SK-N-SH treated with all-trans-retinoic acid at 6 μM for 48 hours (cell line): ENCODE measurements at regions not wholly inside any gene's neighbourhood (a gene's known extent, or its start where the extent isn't known, plus 50 kb on each side); places are given as distances from the start of the nearest gene placed in this dataset.

Experiments
- ATAC-seq: fragments of 200-7000 bp; cut with Tn5 transposase; 3 replicates; pipeline ENCODE4 v1.9.1; 2020; ENCODE audit warnings: mild to moderate bottlenecking, moderate library complexity
- ARNTL ChIP-seq: fragments of 450-650 bp; formaldehyde crosslinking; IDR thresholded peaks from 2 replicates; pipeline ENCODE4 v1.5.0; 2020; ENCODE audit warnings: low read depth, mild to moderate bottlenecking, moderate library complexity, borderline replicate concordance
- BACH2 ChIP-seq: fragments of 250-450 bp; sonication (Bioruptor Pico); IDR thresholded peaks from 2 replicates; pipeline ENCODE4 v1.9.0; 2021; ENCODE audit warnings: mild to moderate bottlenecking, borderline replicate concordance
- CSDC2 ChIP-seq: fragments of 250-450 bp; sonication (Bioruptor Pico); IDR thresholded peaks from 2 replicates; pipeline ENCODE4 v1.5.0; 2020; ENCODE audit warnings: mild to moderate bottlenecking, moderate library complexity
- ESRRG ChIP-seq: fragments of 250-450 bp; sonication (Bioruptor Pico); IDR thresholded peaks from 2 replicates; pipeline ENCODE4 v1.6.1; 2021; ENCODE audit warnings: mild to moderate bottlenecking
- GLIS3 ChIP-seq: fragments of 250-450 bp; sonication (Bioruptor Pico); IDR thresholded peaks from 2 replicates; pipeline ENCODE4 v1.5.0; 2020; ENCODE audit warnings: mild to moderate bottlenecking, moderate library complexity
- ISL1 ChIP-seq: fragments of 250-450 bp; sonication (Bioruptor Pico); IDR thresholded peaks from 2 replicates; pipeline ENCODE4 v2.1.2; 2022; ENCODE audit warnings: mild to moderate bottlenecking, moderate library complexity
- OSR1 ChIP-seq: fragments of 250-450 bp; sonication (Bioruptor Pico); IDR thresholded peaks from 2 replicates; pipeline ENCODE4 v1.8.0; 2022; ENCODE audit warnings: moderate library complexity, mild to moderate bottlenecking, inconsistent platforms
- POU6F1 ChIP-seq: fragments of 250-450 bp; sonication (Bioruptor Pico); IDR thresholded peaks from 2 replicates; pipeline ENCODE4 v1.8.0; 2021; ENCODE audit warnings: low read depth, mild to moderate bottlenecking, moderate library complexity, borderline replicate concordance
- PPARA ChIP-seq: fragments of 250-450 bp; sonication (Bioruptor Pico); IDR thresholded peaks from 2 replicates; pipeline ENCODE4 v1.5.0; 2020; ENCODE audit warnings: mild to moderate bottlenecking, borderline replicate concordance
- RARB ChIP-seq: fragments of 250-450 bp; sonication (Bioruptor Pico); IDR thresholded peaks from 2 replicates; pipeline ENCODE4 v1.8.0; 2021; ENCODE audit warnings: mild to moderate bottlenecking, moderate library complexity
- SNAI2 ChIP-seq: fragments of 250-450 bp; sonication (Bioruptor Pico); IDR thresholded peaks from 2 replicates; pipeline ENCODE4 v1.5.0; 2020; ENCODE audit warnings: mild to moderate bottlenecking, moderate library complexity
- TCF4 ChIP-seq: fragments of 250-450 bp; sonication (Bioruptor Pico); IDR thresholded peaks from 2 replicates; pipeline ENCODE4 v1.8.0; 2021; ENCODE audit warnings: mild to moderate bottlenecking, moderate library complexity, borderline replicate concordance
- TOX ChIP-seq: fragments of 250-450 bp; sonication (Bioruptor Pico); IDR thresholded peaks from 2 replicates; pipeline ENCODE4 v1.8.0; 2021; ENCODE audit warnings: mild to moderate bottlenecking, moderate library complexity, borderline replicate concordance
- ZC3H10 ChIP-seq: fragments of 250-450 bp; sonication (Bioruptor Pico); IDR thresholded peaks from 2 replicates; pipeline ENCODE4 v1.5.1; 2021; ENCODE audit warnings: mild to moderate bottlenecking, moderate library complexity
- ZFP3 ChIP-seq: fragments of 250-450 bp; sonication (Bioruptor Pico); IDR thresholded peaks from 2 replicates; pipeline ENCODE4 v1.5.0; 2020; ENCODE audit warnings: mild to moderate bottlenecking, moderate library complexity
- ZFP30 ChIP-seq: fragments of 450-650 bp; formaldehyde crosslinking; IDR thresholded peaks from 2 replicates; pipeline ENCODE4 v1.5.0; 2022; ENCODE audit warnings: mild to moderate bottlenecking, moderate library complexity
- ZNF565 ChIP-seq: fragments of 450-650 bp; formaldehyde crosslinking; conservative IDR thresholded peaks from 2 replicates; pipeline ENCODE4 v1.5.0; 2020; ENCODE audit warnings: low read depth, mild to moderate bottlenecking, moderate library complexity
- ZNF70 ChIP-seq: fragments of 450-650 bp; formaldehyde crosslinking; IDR thresholded peaks from 2 replicates; pipeline ENCODE4 v1.5.0; 2020; ENCODE audit warnings: mild to moderate bottlenecking, moderate library complexity
- TF ChIP-seq, protein P1 (sequence below): fragments of 250-450 bp; sonication (Bioruptor Pico); IDR thresholded peaks from 2 replicates; pipeline ENCODE4 v1.5.1; 2020; ENCODE audit warnings: low read depth, mild to moderate bottlenecking, moderate library complexity
- TF ChIP-seq, protein P2 (sequence below): fragments of 250-450 bp; sonication (Bioruptor Pico); IDR thresholded peaks from 2 replicates; pipeline ENCODE4 v1.5.1; 2021; ENCODE audit warnings: mild to moderate bottlenecking, moderate library complexity
- TF ChIP-seq, protein P3 (sequence below): fragments of 250-450 bp; sonication (Bioruptor Pico); IDR thresholded peaks from 2 replicates; pipeline ENCODE4 v1.5.0; 2020; ENCODE audit warnings: mild to moderate bottlenecking, moderate library complexity
- TF ChIP-seq, protein P4 (sequence below): fragments of 250-450 bp; sonication (Bioruptor Pico); IDR thresholded peaks from 2 replicates; pipeline ENCODE4 v1.8.0; 2020; ENCODE audit warnings: mild to moderate bottlenecking, moderate library complexity, borderline replicate concordance

GRCh38 chr7:114784746-114785145, 137.1 kb upstream of the MDFIC start:
- no peak for ATAC-seq

GRCh38 chr7:114785496-114785895, 136.4 kb upstream of the MDFIC start:
- no peak for ATAC-seq
- TF ChIP-seq ISL1 (CRISPR knock-in tag) (no peak), TCF4 (CRISPR knock-in tag) (no peak), ARNTL (CRISPR knock-in tag) (no peak), ZNF70 (no peak), TOX (no peak), SNAI2 (CRISPR knock-in tag) (no peak), RARB (CRISPR knock-in tag) (no peak), POU6F1 (CRISPR knock-in tag) (no peak), CSDC2 (no peak), GLIS3 (CRISPR knock-in tag) (no peak), ZC3H10 (CRISPR knock-in tag) (no peak), ZFP3 (no peak)
- TF ChIP-seq, protein P1, sequence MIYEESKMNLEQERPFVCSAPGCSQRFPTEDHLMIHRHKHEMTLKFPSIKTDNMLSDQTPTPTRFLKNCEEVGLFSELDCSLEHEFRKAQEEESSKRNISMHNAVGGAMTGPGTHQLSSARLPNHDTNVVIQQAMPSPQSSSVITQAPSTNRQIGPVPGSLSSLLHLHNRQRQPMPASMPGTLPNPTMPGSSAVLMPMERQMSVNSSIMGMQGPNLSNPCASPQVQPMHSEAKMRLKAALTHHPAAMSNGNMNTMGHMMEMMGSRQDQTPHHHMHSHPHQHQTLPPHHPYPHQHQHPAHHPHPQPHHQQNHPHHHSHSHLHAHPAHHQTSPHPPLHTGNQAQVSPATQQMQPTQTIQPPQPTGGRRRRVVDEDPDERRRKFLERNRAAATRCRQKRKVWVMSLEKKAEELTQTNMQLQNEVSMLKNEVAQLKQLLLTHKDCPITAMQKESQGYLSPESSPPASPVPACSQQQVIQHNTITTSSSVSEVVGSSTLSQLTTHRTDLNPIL (CRISPR knock-in tag), result no peak

More at GRCh38 chr7:114784746-114785145, 137.1 kb upstream of the MDFIC start:
- TF ChIP-seq OSR1 (CRISPR knock-in tag) (no peak), TCF4 (CRISPR knock-in tag) (no peak)

- TF ChIP-seq ZFP3 (no peak), BACH2 (CRISPR knock-in tag) (no peak)
- ATAC-seq, result no peak
Observed at GRCh38 chr7:114786455-114786854, 135.4 kb upstream of the MDFIC start.

- ATAC-seq, result no peak
- TF ChIP-seq BACH2 (CRISPR knock-in tag), result no peak
- TF ChIP-seq, protein P1 (CRISPR knock-in tag), result no peak
- TF ChIP-seq ISL1 (CRISPR knock-in tag), result no peak
- TF ChIP-seq ZFP30 (CRISPR knock-in tag), result no peak
- TF ChIP-seq, protein P2, sequence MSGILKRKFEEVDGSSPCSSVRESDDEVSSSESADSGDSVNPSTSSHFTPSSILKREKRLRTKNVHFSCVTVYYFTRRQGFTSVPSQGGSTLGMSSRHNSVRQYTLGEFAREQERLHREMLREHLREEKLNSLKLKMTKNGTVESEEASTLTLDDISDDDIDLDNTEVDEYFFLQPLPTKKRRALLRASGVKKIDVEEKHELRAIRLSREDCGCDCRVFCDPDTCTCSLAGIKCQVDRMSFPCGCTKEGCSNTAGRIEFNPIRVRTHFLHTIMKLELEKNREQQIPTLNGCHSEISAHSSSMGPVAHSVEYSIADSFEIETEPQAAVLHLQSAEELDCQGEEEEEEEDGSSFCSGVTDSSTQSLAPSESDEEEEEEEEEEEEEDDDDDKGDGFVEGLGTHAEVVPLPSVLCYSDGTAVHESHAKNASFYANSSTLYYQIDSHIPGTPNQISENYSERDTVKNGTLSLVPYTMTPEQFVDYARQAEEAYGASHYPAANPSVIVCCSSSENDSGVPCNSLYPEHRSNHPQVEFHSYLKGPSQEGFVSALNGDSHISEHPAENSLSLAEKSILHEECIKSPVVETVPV (CRISPR knock-in tag), result no peak
- TF ChIP-seq ZNF565, result no peak
- no peak for TF ChIP-seq TOX
- TF ChIP-seq, protein P3, sequence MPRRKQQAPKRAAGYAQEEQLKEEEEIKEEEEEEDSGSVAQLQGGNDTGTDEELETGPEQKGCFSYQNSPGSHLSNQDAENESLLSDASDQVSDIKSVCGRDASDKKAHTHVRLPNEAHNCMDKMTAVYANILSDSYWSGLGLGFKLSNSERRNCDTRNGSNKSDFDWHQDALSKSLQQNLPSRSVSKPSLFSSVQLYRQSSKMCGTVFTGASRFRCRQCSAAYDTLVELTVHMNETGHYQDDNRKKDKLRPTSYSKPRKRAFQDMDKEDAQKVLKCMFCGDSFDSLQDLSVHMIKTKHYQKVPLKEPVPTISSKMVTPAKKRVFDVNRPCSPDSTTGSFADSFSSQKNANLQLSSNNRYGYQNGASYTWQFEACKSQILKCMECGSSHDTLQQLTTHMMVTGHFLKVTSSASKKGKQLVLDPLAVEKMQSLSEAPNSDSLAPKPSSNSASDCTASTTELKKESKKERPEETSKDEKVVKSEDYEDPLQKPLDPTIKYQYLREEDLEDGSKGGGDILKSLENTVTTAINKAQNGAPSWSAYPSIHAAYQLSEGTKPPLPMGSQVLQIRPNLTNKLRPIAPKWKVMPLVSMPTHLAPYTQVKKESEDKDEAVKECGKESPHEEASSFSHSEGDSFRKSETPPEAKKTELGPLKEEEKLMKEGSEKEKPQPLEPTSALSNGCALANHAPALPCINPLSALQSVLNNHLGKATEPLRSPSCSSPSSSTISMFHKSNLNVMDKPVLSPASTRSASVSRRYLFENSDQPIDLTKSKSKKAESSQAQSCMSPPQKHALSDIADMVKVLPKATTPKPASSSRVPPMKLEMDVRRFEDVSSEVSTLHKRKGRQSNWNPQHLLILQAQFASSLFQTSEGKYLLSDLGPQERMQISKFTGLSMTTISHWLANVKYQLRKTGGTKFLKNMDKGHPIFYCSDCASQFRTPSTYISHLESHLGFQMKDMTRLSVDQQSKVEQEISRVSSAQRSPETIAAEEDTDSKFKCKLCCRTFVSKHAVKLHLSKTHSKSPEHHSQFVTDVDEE (CRISPR knock-in tag), result no peak
- no peak for TF ChIP-seq ZFP3
- TF ChIP-seq, protein P4, sequence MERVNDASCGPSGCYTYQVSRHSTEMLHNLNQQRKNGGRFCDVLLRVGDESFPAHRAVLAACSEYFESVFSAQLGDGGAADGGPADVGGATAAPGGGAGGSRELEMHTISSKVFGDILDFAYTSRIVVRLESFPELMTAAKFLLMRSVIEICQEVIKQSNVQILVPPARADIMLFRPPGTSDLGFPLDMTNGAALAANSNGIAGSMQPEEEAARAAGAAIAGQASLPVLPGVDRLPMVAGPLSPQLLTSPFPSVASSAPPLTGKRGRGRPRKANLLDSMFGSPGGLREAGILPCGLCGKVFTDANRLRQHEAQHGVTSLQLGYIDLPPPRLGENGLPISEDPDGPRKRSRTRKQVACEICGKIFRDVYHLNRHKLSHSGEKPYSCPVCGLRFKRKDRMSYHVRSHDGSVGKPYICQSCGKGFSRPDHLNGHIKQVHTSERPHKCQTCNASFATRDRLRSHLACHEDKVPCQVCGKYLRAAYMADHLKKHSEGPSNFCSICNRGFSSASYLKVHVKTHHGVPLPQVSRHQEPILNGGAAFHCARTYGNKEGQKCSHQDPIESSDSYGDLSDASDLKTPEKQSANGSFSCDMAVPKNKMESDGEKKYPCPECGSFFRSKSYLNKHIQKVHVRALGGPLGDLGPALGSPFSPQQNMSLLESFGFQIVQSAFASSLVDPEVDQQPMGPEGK (CRISPR knock-in tag), result no peak
- no peak for TF ChIP-seq ESRRG (CRISPR knock-in tag)
- no peak for TF ChIP-seq OSR1 (CRISPR knock-in tag)
- TF ChIP-seq TCF4 (CRISPR knock-in tag), result no peak
- no peak for TF ChIP-seq SNAI2 (CRISPR knock-in tag)
- TF ChIP-seq GLIS3 (CRISPR knock-in tag), result no peak
- no peak for TF ChIP-seq CSDC2
- no peak for TF ChIP-seq PPARA (CRISPR knock-in tag)
- TF ChIP-seq RARB (CRISPR knock-in tag), result no peak
- TF ChIP-seq ZNF70, result no peak
Observed at GRCh38 chr7:114787556-114787955, 134.3 kb upstream of the MDFIC start.
